ENCODE measurements at regions not wholly inside any gene's neighbourhood (a gene's known extent, or its start where the extent isn't known, plus 50 kb on each side); places are given as distances from the start of the nearest gene placed in this dataset.
"Not testable (repeated sequence)": the region's sequence is repeated elsewhere in the genome, so short reads cannot be mapped to it uniquely, and the experiment has no call there.

DNA sequence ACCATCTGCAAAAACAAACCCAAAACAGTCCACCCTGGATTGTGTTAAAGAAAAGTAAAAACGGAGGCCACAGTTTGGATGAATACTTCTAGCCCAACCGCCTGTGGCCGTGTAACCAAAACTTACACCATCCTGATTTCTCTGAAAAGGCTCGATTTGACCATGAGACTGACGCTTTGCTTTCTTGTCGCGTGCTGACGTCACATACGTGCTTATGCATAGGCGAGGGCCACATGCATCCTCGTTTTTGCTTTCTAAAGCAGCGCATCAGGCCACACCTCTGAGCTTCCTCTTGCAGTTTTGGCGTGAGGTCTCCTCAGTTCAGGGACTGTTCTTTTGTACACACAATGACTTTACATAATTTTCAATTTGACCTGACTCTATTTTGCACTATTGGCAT is 526.6 kb downstream of the GLRX3 start:
- no peak for DNase-seq

DNA sequence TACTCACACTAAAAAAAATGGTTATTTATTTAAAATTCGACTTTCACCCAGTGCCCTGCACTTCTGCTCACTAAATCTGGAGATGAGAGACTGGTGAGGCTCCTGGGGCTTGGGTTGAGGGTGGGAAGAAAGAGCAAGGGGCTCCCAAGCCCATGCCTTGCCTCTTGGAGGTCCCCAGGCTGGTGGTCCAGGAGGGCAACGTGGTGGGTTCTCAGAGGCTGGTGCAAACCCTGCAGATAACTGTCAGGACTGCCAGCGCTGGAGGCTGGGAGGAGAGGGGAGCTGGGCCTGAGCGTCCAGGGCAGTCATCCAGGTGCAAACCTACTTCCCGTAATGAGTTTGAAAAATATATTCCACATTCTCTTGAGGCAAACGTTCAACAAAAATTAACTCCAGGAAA is 528.3 kb downstream of the GLRX3 start:
- DNase-seq = no peak

DNA sequence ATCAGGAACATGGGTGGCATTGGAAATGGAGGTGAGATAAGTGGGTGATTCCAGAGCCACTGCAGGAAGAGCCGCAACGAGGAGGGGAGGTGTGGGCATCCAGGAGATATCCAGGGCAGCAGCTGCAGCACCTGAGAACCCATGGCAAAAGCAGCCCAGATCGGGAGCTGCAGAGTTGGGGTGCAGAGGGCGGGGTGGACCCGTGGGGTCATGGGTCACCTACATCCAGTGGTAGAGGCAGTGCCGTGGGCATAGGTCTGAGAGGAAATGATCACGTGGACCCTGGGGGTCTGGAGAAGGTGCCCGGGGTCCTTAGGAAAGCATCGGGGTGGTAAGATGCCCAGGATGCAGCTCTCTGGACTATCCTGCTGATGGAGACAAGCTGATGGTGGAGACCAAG is 530.0 kb downstream of the GLRX3 start:
- DNase-seq = no peak

DNA sequence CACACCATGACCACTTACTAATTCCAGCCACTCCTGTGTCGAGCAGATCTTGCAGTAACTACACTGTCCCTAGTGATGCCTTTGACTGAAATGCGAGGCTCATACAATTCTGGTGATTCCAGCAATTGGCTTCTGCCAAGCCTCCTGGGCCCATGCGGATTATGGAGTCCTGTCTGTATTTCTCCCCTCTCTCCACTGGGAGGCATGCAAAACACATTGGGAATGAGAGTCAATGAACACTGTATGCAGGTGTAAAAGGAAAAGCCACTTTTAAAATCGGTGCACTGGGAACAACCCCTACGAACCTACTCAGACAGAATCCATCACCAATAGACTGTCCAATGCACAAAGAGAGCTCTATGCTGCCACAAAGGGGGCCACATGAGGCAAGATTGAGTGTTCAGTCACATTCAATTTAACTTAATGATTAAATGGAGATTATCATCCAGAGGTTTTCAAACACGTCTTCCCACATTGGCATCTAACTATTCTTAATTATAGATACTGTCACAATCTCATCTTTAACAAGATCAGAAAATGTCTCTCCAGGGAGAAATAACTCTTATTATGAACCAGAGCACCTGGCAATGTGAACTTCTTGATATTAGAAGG is 550.6 kb downstream of the GLRX3 start:
- peak; percentile 55 for DNase-seq

DNA sequence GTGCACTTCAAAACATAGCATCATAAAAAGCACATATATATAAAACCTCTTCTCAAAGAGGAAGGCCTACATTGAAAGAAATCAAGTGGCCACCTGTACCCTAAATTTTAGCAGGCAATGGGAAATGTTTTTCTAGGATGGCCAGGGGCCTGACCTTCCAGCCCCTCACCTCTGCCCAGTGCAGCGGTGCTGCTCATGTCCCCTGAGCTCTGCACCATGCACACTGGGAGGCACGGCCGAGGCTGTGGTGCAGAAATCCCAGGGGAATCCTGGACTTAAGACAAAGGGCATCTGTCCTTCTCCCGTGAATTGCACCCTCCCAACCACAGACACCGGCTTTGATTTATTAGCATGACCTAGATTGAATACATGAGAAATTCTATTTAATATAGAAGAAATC is 551.4 kb downstream of the GLRX3 start:
- no peak for DNase-seq

DNA sequence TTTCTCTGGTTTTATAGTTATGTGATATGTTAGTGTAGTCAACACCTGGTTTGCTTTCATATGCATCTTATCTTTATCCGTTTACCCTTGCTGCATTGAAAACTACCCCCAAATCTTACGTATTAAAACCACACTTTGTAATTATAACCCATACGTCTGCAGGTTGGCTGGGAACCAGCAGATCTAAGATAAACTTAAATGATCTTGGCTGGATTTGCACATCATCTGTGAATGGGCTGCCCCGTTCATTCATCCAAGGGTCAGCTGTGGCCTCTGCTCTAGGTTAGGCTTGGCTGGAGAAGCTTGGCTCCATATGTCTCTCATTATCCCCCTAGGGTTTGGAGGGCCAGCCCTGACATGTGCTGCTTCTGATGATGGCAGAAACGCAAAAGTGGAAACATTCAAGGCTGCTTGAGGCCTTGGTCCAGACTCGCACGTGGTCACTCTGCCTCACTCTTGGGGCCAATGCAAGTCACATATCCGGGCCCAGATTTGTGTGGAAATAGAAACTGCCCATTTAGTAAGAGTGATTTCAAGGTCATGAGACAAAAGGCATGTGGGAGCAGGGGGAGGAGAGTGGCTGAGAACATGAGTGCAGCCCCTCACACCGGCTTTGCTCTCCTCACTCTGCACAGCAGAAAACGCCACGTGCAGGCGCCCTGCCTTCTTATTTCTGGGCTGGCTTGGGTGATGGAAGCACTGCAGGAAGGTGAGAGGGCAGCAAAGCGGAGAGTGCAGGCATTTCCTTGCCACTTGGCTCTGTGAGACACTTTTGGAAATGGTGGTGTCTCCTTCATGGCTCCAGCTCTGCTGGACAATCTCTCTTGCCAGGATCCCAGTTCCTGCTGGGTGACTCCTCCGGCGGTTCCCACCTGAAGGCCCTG is 553.8 kb downstream of the GLRX3 start:
- no peak for DNase-seq

DNA sequence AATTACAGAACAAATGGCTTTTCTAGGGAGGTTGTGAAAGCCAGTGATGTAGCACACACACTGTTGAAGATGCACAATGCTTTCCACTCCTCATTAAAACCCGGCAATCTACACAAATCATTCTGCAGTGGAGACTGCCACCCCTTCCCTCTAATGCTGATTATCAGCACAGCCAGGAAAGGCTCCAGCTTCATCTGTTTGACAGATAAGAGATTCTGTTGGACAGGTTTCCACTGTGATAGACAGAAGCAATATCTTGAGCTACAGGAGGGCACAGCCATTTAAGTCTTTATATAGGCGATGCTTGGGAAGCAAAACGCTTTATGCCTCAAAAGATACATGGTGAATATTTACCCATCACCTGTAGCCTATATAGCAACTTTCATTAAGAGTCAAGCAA is 555.6 kb downstream of the GLRX3 start:
- no peak for DNase-seq

DNA sequence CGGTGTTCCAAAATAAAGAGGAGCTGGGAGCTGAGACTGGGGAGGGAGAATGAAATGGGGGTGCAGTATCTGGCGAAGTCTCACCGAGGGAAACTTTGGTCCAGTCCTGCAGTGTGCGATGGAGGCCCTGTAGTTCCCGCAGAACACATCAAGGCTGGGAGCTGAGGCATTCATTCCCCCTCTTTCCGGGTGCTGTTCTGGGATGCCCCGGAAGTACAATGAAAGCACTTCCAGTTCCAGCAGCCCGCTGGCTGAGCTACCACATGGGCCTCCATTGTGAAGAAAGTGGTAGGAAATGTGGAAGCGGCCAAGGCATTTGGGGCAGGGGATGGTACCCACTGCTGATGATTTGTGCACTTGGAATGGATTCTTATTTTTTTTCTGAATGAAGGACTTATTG is 560.7 kb downstream of the GLRX3 start:
- no peak for DNase-seq

DNA sequence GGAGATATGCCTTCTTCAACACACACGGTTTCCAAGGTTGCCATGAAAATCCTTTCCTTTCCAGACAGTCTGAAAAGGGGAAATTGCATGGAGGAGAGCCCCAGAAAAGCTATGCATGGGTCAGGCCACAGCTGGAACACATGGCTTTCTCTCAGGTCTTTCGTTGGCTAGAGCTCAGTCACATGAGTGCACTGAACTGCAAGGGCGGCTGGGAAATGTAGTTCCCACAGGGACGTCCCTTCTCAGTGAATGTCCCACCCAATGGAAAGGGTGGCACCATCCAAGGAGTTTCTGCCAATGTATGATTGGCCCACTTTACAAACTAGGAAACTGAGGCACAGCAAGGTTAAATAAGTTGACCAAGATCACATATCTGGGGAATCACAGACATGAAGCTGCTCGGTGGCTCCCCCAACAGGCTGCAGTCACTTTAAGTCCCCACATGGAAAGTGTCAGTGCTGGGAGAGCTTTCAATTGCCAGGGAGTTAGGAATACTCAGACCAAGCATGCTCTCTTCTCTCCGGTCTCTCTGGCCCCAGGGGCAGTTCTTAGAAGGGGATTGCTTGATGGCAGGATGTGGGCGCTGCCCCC is 571.3 kb downstream of the GLRX3 start:
- no peak for DNase-seq

DNA sequence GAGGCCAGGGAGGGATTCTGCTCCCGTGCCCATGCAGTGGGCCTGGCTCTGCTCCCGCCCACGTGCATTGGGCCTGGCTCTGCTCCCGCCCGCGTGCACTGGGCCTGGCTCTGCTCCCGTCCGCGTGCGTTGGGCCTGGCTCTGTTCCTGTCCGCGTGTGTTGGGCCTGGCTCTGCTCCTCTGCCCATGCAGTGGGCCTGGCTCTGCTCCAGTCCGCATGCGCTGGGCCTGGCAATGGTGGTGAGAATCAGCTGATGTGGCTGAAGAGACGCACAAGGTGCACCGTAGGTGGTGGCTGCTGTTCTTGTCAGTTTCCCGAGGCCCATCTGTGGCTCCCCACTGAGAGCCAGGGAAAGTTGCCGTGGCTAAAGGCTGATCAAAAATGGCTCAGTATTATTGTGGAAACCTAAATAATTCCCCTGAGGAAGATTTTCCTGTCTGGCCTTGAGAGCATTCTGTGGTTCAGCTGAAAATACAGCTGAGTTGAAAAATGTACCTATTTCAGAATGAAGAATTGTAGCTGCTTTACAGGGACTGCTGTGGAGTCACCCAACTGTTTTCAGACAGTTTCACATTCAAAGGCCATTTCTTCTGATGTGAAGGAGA is 572.4 kb downstream of the GLRX3 start:
- DNase-seq = no peak

DNA sequence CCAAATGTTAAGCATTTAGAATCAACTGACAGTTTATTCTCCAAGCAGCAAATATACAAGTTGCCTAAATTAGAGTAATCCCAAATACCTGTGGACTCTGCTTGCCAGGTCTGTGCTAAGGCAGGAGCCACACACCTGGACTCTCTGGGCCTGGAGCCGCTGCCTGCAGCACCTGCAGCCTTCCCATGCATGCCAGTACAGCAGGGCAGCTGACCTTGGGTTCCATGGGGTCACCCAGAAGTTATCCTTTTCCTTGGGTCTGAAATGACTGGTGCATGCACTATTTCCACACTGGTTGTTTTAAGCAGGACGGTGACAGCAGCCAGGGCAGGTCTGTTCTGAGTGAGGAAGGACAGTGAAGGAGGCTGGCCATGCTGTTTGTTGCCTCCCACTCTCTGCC is 573.2 kb downstream of the GLRX3 start:
- DNase-seq = no peak

DNA sequence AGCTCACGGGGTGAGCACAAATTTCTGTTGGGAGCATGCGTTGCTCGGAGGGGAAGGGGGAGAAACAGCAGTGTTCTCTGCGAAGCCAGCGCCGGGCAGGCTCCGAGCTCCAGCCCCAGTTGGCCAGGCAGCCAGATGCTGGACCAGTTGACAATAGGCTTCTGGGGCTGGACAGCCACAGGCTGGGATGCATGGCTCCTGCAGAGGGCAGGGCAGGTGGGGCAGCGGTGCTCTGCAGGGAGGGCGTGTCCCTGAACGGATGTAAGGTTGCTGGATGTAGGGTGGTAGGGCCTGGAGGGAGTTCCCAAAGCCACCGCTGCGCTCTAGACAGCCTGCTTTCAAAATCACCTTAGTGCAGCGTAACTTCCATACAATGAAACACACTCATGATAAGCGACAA is 574.9 kb downstream of the GLRX3 start:
- no peak for DNase-seq

DNA sequence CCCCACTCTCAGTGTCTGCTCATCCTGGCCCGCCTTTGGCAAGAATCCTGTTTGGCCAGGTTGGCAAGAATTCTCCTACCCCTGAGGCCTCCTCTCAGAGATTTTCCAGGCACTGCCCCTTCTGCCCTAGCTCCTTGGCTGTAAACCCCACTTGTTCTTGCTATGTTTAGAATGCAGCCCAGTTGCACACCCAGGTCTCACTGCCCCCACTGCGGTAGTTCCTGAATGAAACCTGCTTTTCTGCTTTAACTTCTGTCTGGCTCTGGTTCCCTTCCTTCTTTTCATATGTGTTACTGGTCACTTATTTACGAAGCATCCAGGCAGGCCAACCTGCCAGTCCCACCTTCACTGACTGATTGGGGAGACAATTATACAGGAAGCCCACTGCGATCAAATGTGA is 576.9 kb downstream of the GLRX3 start:
- no peak for DNase-seq

DNA sequence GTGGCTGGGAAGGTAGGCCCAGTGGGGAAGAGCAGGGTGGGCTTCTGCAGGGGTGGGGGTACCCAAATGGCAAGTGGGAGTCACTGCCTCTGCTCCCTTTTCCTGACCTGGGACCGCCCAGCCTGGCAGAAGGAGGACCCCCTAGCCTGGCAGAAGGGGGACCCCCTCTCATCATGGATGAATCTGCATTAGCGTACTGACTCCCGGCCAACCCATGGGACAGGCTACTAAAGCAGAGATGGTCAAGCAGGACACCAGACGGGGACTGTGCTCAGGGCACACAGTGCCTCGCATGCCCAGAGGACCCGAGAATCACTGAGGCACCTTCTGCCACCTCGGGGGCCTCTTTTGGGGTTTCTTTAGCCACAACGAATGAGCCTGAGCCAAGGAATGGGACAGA is 577.5 kb downstream of the GLRX3 start:
- no peak for DNase-seq

DNA sequence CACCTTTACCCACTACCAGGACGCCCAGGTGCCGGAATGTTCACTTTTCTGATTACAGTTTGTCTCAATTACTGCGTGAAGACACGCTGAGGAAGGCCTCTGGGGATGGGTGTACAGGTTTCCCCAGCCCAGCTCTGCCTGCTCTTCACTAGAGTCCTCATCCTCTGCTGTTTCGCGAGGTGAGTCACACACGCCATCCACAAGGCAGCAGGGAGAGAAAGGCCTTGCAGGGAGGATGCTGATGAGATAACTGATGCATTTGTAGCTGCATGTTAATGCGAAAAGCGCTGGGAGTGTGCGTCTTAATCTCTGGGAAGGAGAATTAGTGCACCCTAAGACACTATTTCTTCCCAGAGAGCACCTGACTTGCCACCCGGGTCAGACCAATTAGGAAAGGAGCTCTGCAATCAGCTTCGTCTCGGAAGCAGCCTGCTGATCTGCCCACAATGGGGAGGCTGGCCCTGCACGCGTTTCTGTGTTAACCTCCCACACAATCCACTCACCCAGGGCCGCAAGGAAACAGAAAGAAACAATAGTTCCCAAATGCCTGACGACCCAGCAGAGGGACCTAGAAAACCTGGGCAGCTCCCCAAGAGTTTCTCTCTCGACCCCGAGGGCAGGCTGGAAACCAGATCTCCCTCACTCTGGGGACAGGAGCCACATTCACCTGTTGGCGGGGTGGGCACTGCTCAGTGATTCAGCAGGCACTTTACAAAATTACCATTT is 578.7 kb downstream of the GLRX3 start:
- DNase-seq = no peak

DNA sequence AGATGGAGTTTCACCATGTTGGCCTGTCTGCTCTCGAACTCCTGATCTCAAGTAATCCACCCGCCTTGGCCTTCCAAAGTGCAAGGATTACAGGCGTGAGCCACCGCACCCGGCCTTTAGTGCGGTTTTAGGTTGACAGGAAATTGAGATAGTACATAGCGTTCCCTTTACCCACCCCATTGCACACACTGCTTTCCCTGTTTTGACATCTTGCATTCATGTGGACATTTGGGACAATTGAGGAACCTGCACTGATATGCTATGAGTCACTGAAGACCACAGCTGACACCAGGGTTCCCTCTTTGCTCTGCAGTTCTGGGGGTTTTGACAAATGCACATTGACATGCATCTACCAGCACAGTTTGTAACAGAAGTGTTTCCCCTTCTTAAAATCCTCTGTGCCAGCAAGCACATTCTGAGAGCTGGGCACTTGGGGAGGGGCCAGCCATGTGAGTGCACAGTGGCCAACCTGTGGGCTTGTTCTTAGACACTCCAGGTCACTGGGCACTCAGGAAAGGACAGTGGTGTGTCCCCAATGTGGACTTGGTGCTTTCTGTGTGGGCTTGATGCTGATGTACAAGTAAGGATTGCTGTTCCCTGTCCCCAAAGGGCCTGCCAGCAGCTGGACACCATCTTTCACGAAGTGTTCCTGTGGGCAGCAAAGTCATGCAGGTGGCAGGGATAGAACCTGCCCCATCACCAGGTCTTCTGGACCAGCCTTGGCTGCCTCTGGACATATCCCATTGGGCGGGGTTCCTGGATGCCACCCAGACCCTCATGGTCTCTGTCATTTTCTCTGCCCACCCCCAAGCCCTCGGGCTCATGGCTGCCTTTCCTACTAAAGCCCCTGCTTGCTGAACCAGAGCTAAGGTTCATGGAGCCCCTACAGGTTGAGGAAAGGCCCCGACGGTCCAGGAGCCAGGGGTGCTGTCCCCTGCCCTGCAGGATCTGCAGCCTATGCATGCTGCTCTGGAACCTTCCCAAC is 579.8 kb downstream of the GLRX3 start:
- DNase-seq = no peak

DNA sequence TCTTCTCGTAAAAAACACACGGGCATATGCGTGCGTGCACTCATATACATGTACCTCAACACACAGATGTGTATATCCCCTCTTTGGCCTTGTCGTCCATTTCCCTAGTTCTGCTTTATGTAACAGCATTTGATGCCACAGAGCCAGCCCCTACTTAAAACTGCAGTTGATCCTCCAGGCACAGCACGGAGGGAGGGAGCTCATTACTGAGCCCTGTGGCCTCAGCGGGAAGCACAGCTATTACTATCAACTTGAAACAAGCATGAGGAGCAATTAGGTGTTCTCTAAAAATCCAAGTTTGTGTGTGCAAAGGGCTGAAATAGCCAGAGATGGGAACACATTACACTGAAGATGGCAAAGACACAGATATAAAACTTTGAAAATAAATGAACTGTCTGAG is 580.9 kb downstream of the GLRX3 start:
- DNase-seq = no peak

DNA sequence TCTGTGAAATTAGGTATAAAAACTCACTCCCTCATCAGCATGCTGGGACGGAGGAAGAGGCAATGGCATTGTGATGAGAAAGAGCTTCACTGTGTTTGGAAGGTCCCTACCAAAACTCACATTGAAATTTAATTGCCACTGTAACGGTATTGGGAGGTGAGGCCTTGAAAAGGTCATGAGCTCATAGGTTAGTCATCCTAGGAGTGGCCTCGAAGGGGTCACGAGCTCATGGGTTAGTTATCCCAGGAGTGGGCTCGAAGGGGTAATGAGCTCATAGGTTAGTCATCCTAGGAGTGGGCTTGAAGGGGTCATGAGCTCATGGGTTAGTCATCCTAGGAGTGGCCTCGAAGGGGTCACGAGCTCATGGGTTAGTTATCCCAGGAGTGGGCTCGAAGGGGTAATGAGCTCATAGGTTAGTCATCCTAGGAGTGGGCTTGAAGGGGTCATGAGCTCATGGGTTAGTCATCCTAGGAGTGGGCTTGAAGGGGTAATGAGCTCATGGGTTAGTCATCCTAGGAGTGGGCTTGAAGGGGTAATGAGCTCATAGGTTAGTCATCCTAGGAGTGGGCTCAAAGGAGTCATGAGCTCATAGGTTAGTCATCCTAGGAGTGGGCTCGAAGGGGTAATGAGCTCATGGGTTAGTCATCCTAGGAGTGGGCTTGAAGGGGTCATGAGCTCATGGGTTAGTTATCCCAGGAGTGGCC is 582.7 kb downstream of the GLRX3 start:
- DNase-seq = not testable (repeated sequence)

DNA sequence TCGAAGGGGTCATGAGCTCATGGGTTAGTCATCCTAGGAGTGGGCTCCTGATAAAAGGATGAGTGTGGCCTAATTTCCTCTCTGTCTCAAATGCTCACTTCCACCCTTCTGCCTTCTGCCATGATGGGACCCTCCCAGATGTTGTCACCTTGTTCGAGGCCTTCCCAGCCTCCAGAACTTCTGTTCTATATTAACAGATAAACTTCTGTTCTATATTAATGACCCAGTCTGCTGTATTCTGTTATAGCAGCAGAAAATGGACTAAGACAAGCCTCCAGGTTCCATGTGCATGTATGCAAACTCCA is 583.2 kb downstream of the GLRX3 start:
- no peak for DNase-seq

DNA sequence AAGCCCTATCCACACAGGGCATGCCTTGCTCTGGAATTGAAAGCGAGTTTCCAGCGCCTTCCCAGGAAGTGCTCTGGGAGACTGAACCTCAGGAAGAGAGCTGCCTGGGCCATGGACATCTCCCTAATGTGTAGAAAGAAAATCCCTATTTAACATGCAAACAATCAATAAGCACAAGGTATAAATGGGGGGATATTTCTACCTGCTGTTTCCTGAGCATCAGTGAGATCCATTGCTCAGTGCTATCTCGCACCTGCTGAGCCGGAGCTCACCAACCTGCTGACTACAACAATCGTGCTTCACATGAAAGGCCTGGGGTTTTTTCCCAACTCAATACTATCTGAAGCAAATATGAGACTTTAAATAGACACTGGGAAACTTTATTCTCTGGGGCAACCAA is 584.0 kb downstream of the GLRX3 start:
- no peak for DNase-seq

DNA sequence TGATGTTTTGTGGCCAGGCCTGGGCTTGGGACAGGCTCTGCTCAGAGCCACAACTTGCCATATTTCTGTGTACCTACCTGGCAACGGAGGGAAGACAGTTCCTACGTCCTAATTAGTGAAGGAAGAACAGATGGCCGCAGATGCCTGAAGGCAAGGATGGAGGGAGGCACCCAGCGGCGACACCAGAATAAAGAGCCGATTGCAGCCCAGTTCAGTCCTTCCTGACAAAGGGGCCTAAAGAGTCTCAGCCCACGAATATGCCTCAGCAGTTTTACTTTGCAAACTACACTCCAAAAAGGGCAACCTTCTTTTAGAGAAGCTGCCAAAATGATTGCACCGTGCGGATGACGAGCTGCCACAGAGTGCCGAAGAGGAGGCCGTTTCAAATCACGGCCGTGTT is 585.8 kb downstream of the GLRX3 start:
- DNase-seq = no peak
